B cell (primary cell): ENCODE measurements at regions not wholly inside any gene's neighbourhood (a gene's known extent, or its start where the extent isn't known, plus 50 kb on each side); places are given as distances from the start of the nearest gene placed in this dataset.

ENCODE experiments used
- CTCF ChIP-seq: fragments of 200-600 bp; IDR thresholded peaks from one replicate; pipeline ENCODE4 v1.8.0; 2022; ENCODE audit warnings: antibody characterized with exemption, mild to moderate bottlenecking
- EZH2 ChIP-seq: IDR thresholded peaks from 2 replicates; pipeline ENCODE4 v1.6.1; 2012; ENCODE audit warnings: borderline replicate concordance, low read depth, mild to moderate bottlenecking, moderate library complexity, low read length; ENCODE audit not compliant: insufficient read depth, poor library complexity, severe bottlenecking

- no peak for TF ChIP-seq CTCF
- TF ChIP-seq EZH2, result no peak
Observed at GRCh38 chr17:77558846-77559626, 399.5 kb upstream of the TNRC6C start.
